C4-2B (cell line): ENCODE measurements at regions not wholly inside any gene's neighbourhood (a gene's known extent, or its start where the extent isn't known, plus 50 kb on each side); places are given as distances from the start of the nearest gene placed in this dataset.

Experiments used
- H3K27ac ChIP-seq: fragments of 450-650 bp; 2 replicates; pipeline ENCODE4 v1.5.1; 2017
- CTCF ChIP-seq: fragments of 450-650 bp; conservative IDR thresholded peaks from 2 replicates; pipeline ENCODE4 v1.5.1; 2017; ENCODE audit warnings: mild to moderate bottlenecking
- ZFX ChIP-seq: fragments of 450-650 bp; IDR thresholded peaks from 2 replicates; pipeline ENCODE4 v1.6.1; 2017

GRCh38 chr14:71533390-71533789 is 398.8 kb upstream of the RGS6 start:
- no peak overlapping the region for H3K27ac ChIP-seq
- TF ChIP-seq ZFX (no peak), CTCF (no peak)

GRCh38 chr14:71533800-71534199 is 398.4 kb upstream of the RGS6 start:
- TF ChIP-seq CTCF (no peak), ZFX (no peak)
- no peak overlapping the region for H3K27ac ChIP-seq

GRCh38 chr14:71534506-71534905 is 397.7 kb upstream of the RGS6 start:
- no peak overlapping the region for H3K27ac ChIP-seq

GRCh38 chr14:71536015-71536740 is 396.1 kb upstream of the RGS6 start:
- TF ChIP-seq CTCF (no peak), ZFX (no peak)
- H3K27ac ChIP-seq: no peak overlapping the region

More at GRCh38 chr14:71534506-71534905, 397.7 kb upstream of the RGS6 start:
- TF ChIP-seq CTCF (no peak), ZFX (no peak)

- TF ChIP-seq ZFX: no peak
- no peak for TF ChIP-seq CTCF
Observed at GRCh38 chr14:71536927-71537772, 395.1 kb upstream of the RGS6 start.

GRCh38 chr14:71538288-71538687 is 393.9 kb upstream of the RGS6 start:
- no peak overlapping the region for H3K27ac ChIP-seq
- no peak for TF ChIP-seq CTCF
- TF ChIP-seq ZFX: no peak

More at GRCh38 chr14:71536927-71537772, 395.1 kb upstream of the RGS6 start:
- no peak overlapping the region for H3K27ac ChIP-seq
